ENCODE measurements at regions not wholly inside any gene's neighbourhood (a gene's known extent, or its start where the extent isn't known, plus 50 kb on each side); places are given as distances from the start of the nearest gene placed in this dataset.

DNA sequence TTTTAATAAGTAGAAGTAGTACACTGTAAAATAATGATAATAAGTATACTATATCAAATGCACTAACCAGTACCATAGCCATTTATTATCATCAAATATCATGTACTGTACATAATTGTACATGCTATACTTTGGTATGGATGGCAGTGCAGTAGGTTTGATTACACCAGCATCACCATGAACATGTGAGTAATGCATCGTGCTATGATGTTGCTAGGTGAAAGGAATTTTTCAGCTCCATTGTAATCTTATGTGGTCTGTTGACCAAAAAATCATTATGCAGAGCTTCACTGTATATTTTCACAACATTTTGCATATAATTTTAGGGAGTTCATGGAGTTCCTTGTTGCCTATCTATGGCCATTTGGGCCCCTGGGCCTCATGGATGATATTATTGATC lies 72.2 kb upstream of the HMHB1 start:
- TF ChIP-seq, protein P1, sequence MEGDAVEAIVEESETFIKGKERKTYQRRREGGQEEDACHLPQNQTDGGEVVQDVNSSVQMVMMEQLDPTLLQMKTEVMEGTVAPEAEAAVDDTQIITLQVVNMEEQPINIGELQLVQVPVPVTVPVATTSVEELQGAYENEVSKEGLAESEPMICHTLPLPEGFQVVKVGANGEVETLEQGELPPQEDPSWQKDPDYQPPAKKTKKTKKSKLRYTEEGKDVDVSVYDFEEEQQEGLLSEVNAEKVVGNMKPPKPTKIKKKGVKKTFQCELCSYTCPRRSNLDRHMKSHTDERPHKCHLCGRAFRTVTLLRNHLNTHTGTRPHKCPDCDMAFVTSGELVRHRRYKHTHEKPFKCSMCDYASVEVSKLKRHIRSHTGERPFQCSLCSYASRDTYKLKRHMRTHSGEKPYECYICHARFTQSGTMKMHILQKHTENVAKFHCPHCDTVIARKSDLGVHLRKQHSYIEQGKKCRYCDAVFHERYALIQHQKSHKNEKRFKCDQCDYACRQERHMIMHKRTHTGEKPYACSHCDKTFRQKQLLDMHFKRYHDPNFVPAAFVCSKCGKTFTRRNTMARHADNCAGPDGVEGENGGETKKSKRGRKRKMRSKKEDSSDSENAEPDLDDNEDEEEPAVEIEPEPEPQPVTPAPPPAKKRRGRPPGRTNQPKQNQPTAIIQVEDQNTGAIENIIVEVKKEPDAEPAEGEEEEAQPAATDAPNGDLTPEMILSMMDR (IDR thresholded peaks at IDR 0.05; ENCODE audit: low read depth, low read length, poor library complexity, severe bottlenecking): no peak
- no peak for TF ChIP-seq EZH2phosphoT487 (IDR thresholded peaks at IDR 0.05; ENCODE audit: borderline replicate concordance, low read length)

Measured in DOHH2 (cell line).